ENCODE measurements at regions not wholly inside any gene's neighbourhood (a gene's known extent, or its start where the extent isn't known, plus 50 kb on each side); places are given as distances from the start of the nearest gene placed in this dataset.

GRCh38 chr6:169841251-169841650 lies 89.8 kb downstream of the ERMARD start:
- Histone ChIP-seq H3K79me2 (ENCODE audit: control insufficient read depth in 1 of 2, insufficient read depth in 2 of 2, low read length in 2 of 2) (no peaks in the 10 kb centered on the region), H2BK15ac (ENCODE audit: low read length) (no peak overlapping the region), H4K20me1 (replicated peaks in 1 of 2; ENCODE audit: control insufficient read depth in 1 of 2, insufficient read depth in 2 of 2, low read length in 2 of 2) (peaks cover 0 to 5% of the 10 kb centered on the region in 2 experiments), H3K23me2 (ENCODE audit: low read depth, low read length) (peaks cover 7% of the 10 kb centered on the region; the same call in 1 of the 2 replicates), H4K5ac (ENCODE audit: insufficient read length, low read depth, low read length) (no peak overlapping the region), H3K79me1 (ENCODE audit: low read depth, low read length) (no peaks in the 10 kb centered on the region), H3K4ac (replicated peaks; ENCODE audit: insufficient read length, low read depth, low read length) (no peak overlapping the region), H3K27ac (ENCODE audit: low read depth, low read length) (no peak overlapping the region), H3K9me3 (ENCODE audit: insufficient read depth in 2 of 2, low read depth in 1 of 2, low read length in 1 of 2) (no peaks in the 10 kb centered on the region), H4K8ac (ENCODE audit: extremely low read depth, insufficient read depth, low read length) (no peak overlapping the region), H2BK120ac (replicated peaks; ENCODE audit: low read depth, low read length) (no peak overlapping the region), H2BK20ac (ENCODE audit: low read length) (no peak overlapping the region), H3K14ac (ENCODE audit: insufficient read length) (no peak overlapping the region), H2AFZ (ENCODE audit: low read length) (no peak overlapping the region), H3K4me1 (replicated peaks in 1 of 4; ENCODE audit: control insufficient read depth in 3 of 4, insufficient read depth in 4 of 4, low read length in 3 of 4) (no peaks in the 10 kb centered on the region), H2BK12ac (ENCODE audit: low read depth, low read length) (no peak overlapping the region), H2AK5ac (ENCODE audit: low read depth, low read length) (no peak overlapping the region), H3K36me3 (ENCODE audit: control insufficient read depth in 2 of 4, insufficient read depth in 4 of 4, low read length in 3 of 4) (no peaks in the 10 kb centered on the region), H3K23ac (ENCODE audit: insufficient read length) (no peak overlapping the region), H3K4me3 (ENCODE audit: extremely low read depth in 1 of 4, insufficient read depth in 2 of 4, low read depth in 3 of 4, low read length in 4 of 4) (no peak overlapping the region), H3K27me3 (replicated peaks in 1 of 4; ENCODE audit: control insufficient read depth in 3 of 4, extremely low read depth in 1 of 4, insufficient read depth in 3 of 4, low read length in 3 of 4) (no peaks in the 10 kb centered on the region), H2BK5ac (ENCODE audit: low read depth, low read length) (no peak overlapping the region), H4K91ac (replicated peaks; ENCODE audit: insufficient read length, low read length) (no peak overlapping the region), H3K18ac (ENCODE audit: extremely low read depth, low read length) (no peak overlapping the region), H3K56ac (replicated peaks; ENCODE audit: insufficient read length, low read depth, low read length) (no peak overlapping the region), H3K9ac (replicated peaks in 1 of 4; ENCODE audit: extremely low read depth in 1 of 4, low read depth in 3 of 4, low read length in 3 of 4) (no peak overlapping the region), H3K4me2 (ENCODE audit: insufficient read depth in 1 of 2, low read depth in 2 of 2, low read length in 2 of 2) (no peak overlapping the region)
- TF ChIP-seq EZH2 (IDR thresholded peaks at IDR 0.05; ENCODE audit: low read depth, low read length, severe bottlenecking) (no peak), BCL11A (IDR thresholded peaks at IDR 0.05; ENCODE audit: low read depth in 2 of 2, low read length in 2 of 2) (no peak)
- CTCF ChIA-PET (ENCODE audit: partially characterized antibody) = interaction anchor here (1.2 to 11.8 kb wide), 2 partner anchors 9 to 104 kb away, joined by 3 to 85 read pairs; no protein-coding TSS in a partner anchor
- 92% methylated on average over 6 of the region's 6 CpGs; no CpG with 5 or more reads in 1 of the 2 experiments for WGBS, 2 experiments (ENCODE audit: extremely low coverage in 1 of 2, insufficient coverage in 1 of 2, insufficient read length in 1 of 2, insufficient replicate concordance in 2 of 2, low coverage in 1 of 2, low lambda C conversion rate in 2 of 2, missing lambda C conversion rate in 1 of 2)
- no peak for FAIRE-seq
- DNase-seq (ENCODE audit: low read depth in 1 of 2, low spot score in 2 of 2) = no peak
- POLR2A ChIA-PET (ENCODE audit: partially characterized antibody) = interaction anchor here (0.9 kb wide), 1 partner anchor 32 kb away, joined by 3 read pairs; no protein-coding TSS in a partner anchor

All from H1 (cell line).